ENCODE measurements at regions not wholly inside any gene's neighbourhood (a gene's known extent, or its start where the extent isn't known, plus 50 kb on each side); places are given as distances from the start of the nearest gene placed in this dataset.

GRCh38 chr6:40907198-40907701, 131.8 kb downstream of the UNC5CL start:
- DNase-seq = peak; percentile 10

DNA sequence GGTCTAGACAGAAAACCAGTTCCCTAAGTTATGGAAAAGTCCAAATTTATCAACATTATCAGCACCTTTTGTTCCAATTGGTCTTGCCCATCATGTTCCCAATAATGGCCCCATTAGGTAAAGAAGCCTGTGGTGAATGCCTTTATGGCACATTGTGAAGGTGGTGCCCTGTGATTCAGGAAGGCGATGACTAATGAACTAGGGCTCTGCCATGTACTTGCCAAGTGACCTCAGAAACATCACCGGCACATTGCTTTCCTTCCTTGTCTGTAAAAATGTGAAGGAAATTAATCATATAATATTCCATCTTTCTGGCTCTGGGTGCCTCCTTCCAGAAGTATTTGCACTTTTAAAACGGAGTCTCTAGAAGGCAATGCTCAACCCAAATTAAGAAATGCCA, 132.3 kb downstream of the UNC5CL start:
- DNase-seq = no peak

GRCh38 chr6:40904583-40905194, 134.3 kb downstream of the UNC5CL start:
- no peak for DNase-seq

GRCh38 chr6:40903456-40903855, 135.6 kb downstream of the UNC5CL start:
- DNase-seq = no peak

- DNase-seq = no peak
These were observed 137.5 kb downstream of the UNC5CL start for GRCh38 chr6:40901322-40902055.

GRCh38 chr6:40900791-40901190, 138.2 kb downstream of the UNC5CL start:
- DNase-seq = no peak

DNA sequence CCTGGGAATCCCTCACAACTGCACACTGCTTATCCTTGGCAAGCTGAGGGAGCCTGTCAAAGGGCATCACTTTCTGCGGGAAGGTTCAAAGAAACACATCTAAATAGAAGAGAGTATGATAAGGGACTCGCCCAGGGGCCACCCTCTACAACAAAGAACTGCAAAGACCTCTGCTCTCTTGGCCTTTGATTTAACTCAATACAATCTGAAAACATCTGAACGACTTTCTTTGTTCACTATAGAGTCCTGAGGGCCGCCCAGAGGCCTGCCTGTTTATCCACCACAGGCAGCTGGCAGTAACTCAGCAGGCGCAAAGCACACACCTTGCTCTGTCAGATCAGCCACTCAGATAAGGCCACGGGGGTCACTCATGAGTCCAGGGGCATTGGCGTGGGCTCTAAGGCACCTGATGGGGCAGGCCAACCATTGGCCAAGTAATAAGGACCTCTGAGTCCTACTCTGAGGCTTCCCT, 139.3 kb downstream of the UNC5CL start:
- no peak for DNase-seq

DNA sequence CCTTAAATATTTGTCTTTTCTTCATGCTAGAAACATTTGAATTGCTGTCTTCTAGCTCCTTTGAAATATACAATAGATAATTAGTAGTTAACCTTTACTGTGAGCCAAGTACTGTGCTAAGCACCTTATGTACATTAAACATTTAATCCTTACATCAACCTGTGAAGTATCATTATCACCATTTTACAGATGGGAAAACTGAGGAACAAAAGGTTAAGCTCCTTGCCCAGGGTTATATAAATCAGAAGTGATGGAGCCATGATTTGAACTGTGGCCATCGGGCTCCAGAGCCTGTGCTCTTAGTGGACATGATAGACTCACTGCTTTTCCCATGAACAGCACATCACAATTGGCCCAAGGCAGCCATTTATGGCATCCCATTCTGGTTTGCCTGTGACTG, 140.9 kb downstream of the UNC5CL start:
- DNase-seq = no peak

GRCh38 chr6:40897390-40898003, 141.5 kb downstream of the UNC5CL start:
- no peak for DNase-seq

DNA sequence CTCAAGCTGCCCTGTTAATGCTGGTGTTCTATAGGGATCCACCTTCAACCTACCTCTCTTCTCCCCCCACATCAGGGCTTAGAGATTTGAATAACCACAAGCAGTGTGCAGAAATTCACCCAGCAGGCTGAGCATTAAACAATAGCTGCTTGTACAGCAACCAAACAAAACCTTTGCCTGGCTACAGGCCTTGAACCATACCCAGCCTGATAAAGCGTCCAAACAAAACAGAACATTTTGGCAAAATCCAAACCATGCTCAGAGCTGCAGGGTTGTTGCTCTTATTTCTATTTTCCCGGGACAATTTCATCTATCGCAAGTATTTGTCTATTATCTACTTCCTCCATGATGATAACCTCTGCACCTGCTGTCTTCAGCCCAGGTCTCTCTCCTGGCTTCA, 142.3 kb downstream of the UNC5CL start:
- no peak for DNase-seq

DNA sequence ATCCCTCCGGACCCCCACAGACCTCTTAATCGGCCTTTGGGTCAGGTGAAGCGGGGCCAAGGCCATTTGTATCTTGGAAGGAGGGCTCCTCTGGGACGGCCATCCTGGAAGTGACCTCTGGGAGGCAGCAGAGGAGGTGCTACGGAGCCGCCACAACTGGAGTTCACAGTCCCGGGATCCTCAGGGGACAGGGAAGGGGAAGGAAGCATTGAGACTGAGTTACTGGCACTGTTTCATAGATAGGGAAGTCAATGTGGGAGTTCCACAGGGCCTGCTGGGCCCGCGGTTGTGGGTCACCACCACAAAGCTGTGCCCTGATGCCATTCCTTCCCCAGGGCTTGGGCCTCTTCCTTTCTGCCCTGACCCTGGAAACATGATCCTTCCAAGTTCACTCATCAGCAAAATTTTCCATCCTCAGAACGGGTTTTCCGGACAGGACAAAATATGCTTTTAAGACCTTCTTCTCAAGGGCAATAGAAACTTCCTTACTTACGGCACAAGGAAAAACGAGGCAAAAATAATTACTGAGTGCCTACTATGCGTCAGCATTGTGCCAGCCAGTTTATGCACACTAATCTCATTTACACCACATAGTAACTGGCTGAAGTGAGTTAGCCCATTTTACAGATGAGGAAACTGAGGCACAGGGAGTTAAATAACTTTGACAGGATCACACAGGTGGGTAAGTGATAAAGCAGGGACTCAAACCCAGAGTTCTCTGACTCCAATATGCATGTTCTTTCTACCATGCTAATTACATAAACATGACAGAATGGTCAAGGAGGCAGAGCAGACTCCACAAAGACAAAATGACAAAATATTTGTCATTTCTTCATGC, 143.8 kb downstream of the UNC5CL start:
- peak; percentile 79 for DNase-seq

DNA sequence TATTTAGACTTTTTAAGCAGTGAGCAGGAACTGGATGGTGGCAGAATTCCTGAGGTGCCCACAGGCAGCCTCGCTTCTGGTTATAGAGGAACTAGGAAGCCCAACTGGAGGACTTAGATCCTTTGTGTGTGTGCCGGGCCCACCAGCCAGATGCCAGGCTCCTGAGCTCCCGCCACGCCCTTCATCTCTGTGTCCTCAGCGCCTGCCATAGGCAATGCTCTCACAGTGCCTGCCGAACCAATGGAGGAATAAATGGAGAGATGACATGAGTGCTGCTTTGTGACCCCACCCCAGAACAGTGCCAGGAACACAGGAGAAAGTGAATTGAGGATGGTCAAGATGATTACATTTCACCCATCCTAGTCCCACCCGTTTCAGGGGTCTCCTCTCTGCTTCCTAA, 146.0 kb downstream of the UNC5CL start:
- DNase-seq = no peak

DNA sequence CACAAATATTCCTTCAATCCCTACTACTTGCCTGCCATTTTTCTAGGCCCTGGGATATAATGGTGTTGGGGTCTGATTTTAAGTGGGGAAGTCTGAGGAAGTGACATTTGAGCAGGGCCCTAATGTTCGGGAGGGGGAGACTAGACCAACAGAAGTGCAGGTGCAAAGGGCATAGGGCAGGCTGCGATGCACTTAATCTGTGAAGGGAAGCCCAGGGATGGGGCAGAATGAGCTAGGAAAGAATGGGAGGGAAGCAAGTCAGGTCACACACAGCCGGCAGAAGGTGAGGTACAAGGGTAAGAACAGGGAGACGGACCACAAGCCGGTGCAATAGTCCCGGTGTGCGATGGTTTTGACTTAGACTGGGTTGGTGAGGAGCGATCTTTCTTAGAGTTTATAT, 146.8 kb downstream of the UNC5CL start:
- DNase-seq = no peak

DNA sequence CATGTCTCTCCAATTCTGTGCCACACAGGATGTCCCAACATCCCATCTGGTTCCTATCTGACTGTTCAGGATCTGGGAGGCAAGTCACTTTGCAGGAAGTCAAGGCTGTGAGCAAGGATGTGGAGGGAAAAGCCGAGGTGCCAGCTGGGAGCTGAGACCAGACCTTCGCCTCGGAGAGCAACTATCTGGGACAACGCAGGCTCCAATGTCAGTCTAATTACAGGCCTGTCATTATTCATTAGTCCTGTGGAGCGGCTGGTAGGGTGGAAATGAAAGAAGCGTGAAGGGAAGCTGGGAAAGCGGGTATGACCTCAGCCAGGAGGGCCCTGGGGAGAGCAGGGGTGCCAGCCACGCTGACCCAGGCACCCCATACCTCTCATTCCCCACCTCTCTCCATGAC, 147.3 kb downstream of the UNC5CL start:
- DNase-seq = no peak

GRCh38 chr6:40891131-40891530, 147.9 kb downstream of the UNC5CL start:
- no peak for DNase-seq

DNA sequence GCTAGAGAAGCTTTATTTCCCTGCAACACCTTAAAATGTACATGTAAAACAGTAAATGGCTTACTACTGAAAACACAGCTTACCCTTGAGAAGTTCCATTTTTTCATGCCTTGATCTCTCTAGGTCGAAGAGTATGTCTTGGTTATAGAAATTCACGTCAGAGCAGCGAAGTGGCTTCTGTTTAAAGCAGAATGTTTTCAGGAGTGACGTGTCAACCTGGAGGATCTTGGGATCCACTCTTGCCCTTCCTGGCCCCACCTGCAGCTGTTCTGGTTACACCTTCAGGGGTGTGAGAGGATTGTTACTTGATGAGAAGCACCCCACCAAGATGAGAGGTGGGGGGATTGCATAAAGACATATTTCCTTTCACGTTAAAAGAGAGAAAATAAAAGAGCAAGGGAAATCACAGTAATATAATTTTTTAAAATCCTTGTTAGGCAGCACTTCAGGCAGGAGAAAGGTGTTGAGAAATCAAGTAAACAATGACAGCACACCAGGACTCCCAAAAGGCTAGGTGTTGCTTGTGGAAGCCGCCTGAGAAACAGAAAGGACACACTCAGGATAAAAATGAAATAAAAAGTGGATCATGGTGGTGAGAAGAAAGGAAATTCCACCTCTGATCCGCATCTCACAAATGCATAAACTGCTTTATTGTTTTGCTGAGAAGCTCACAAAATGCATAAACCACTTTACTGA, 149.7 kb downstream of the UNC5CL start:
- DNase-seq = no peak

GRCh38 chr6:40888456-40888990, 150.5 kb downstream of the UNC5CL start:
- no peak for DNase-seq

- DNase-seq = no peak
These were observed 151.2 kb downstream of the UNC5CL start for GRCh38 chr6:40887792-40888340.

- DNase-seq = no peak
These were observed 151.8 kb downstream of the UNC5CL start for GRCh38 chr6:40887079-40887791.

DNA sequence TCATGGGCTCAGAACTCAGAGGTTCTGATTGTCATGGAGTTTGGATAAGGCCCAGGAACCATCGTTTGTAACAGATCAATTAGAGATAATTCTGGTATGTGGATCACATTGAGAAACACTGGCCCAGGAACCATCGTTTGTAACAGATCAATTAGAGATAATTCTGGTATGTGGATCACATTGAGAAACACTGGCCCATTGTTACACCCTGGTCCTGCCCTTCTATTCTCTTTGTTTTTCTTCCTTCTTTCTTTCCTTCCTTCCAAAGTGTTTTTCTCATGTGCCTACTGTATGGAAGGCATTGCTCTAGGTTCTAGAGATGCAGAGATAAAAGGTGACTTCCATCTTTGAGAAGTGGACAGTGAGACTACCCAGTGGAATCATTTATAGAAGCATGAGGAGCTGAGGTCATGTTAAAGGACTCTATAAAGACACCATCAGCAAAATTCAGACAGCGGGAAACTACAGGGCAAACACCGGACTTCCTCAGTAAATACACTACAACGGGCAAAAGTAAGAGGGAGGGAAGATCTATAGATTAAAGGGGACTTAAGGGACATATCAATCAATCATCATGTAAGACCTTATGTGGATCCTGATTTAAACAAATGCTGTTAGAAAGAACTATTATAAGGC, 153.8 kb downstream of the UNC5CL start:
- no peak for DNase-seq

Measured in fibroblast of skin of scalp (primary cell).